ENCODE measurements at regions not wholly inside any gene's neighbourhood (a gene's known extent, or its start where the extent isn't known, plus 50 kb on each side); places are given as distances from the start of the nearest gene placed in this dataset.

DNA sequence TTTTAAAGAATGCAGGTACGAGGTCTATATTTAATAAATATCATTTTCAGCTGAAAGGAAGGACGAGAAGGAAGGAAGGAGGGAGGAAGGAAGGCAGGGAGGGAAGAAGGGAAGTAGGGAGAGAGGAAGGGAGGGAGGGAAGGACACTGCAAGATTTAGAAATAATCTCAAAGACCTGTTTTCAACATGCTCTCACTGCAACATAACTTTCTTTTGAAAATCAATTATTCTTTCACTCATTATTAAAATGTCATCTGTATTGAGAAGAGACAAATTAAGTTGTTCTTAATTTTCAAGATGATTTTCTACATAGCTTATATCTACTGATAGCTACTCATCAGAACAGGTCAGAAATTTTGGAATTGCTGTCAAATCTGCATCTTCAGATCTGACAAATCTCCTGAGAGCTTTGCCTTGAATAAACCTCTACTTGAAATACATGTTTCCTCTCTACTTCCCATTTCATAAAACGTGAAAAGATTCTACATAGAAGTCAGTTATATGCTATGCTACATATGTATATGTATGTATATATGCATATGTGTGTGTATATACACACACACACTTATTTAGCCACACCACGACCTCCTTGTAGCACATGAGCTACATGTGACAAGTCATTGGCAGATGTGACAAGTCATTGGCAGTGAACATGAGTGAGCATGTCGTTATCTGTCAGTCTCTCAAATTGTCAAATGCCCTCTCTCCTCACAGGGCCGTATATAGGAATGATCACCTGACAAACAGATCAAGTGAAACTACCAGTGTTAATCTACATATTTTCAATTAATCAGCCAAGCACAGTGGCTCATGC, 241.6 kb downstream of the LY86 start:
- TF ChIP-seq, protein P1, sequence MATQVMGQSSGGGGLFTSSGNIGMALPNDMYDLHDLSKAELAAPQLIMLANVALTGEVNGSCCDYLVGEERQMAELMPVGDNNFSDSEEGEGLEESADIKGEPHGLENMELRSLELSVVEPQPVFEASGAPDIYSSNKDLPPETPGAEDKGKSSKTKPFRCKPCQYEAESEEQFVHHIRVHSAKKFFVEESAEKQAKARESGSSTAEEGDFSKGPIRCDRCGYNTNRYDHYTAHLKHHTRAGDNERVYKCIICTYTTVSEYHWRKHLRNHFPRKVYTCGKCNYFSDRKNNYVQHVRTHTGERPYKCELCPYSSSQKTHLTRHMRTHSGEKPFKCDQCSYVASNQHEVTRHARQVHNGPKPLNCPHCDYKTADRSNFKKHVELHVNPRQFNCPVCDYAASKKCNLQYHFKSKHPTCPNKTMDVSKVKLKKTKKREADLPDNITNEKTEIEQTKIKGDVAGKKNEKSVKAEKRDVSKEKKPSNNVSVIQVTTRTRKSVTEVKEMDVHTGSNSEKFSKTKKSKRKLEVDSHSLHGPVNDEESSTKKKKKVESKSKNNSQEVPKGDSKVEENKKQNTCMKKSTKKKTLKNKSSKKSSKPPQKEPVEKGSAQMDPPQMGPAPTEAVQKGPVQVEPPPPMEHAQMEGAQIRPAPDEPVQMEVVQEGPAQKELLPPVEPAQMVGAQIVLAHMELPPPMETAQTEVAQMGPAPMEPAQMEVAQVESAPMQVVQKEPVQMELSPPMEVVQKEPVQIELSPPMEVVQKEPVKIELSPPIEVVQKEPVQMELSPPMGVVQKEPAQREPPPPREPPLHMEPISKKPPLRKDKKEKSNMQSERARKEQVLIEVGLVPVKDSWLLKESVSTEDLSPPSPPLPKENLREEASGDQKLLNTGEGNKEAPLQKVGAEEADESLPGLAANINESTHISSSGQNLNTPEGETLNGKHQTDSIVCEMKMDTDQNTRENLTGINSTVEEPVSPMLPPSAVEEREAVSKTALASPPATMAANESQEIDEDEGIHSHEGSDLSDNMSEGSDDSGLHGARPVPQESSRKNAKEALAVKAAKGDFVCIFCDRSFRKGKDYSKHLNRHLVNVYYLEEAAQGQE (IDR thresholded peaks at IDR 0.05; ENCODE audit: insufficient read depth in 1 of 2, low read depth in 2 of 2, low read length in 2 of 2) = no peak
- TF ChIP-seq FOXP2 (optimal IDR thresholded peaks at IDR 0.05; ENCODE audit: borderline replicate concordance, extremely low read depth, extremely low read length, insufficient read depth) (no peak), TAF1 (IDR thresholded peaks at IDR 0.05; ENCODE audit: borderline replicate concordance, insufficient read depth, low read length) (no peak), SIN3A (IDR thresholded peaks at IDR 0.05; ENCODE audit: borderline replicate concordance, insufficient read depth, low read length) (no peak), POLR2AphosphoS5 (IDR thresholded peaks at IDR 0.05; ENCODE audit: low read depth, low read length) (no peak)

DNA sequence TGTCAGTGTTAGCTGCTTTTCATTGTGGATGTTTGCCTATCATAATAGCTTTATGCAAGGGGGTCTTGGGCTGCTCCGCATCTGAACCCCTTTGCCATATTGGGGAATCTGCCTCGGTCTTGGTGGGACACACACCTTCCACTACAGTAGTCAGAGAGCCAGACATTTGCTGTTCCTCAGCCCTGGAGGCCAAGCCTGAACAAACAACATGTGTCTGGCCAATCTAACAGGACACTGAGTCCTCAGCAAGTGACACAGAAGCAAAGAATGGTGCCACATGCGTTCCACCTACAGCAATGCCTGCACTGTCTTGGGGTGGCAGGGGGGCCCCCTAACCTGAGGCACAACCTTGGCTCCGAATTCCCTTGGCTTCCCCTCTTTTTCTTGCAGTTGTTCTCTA, 243.9 kb downstream of the LY86 start:
- no peak for TF ChIP-seq FOXP2 (optimal IDR thresholded peaks at IDR 0.05; ENCODE audit: borderline replicate concordance, extremely low read depth, extremely low read length, insufficient read depth)
- TF ChIP-seq TAF1 (IDR thresholded peaks at IDR 0.05; ENCODE audit: borderline replicate concordance, insufficient read depth, low read length) = no peak

- no peak for TF ChIP-seq POLR2AphosphoS5 (IDR thresholded peaks at IDR 0.05; ENCODE audit: low read depth, low read length)
- TF ChIP-seq, protein P1 (IDR thresholded peaks at IDR 0.05; ENCODE audit: insufficient read depth in 1 of 2, low read depth in 2 of 2, low read length in 2 of 2) = no peak
- TF ChIP-seq FOXP2 (optimal IDR thresholded peaks at IDR 0.05; ENCODE audit: borderline replicate concordance, extremely low read depth, extremely low read length, insufficient read depth) = no peak
- no peak for TF ChIP-seq SIN3A (IDR thresholded peaks at IDR 0.05; ENCODE audit: borderline replicate concordance, insufficient read depth, low read length)
- TF ChIP-seq TAF1 (IDR thresholded peaks at IDR 0.05; ENCODE audit: borderline replicate concordance, insufficient read depth, low read length) = no peak
These were observed 246.1 kb downstream of the LY86 start for GRCh38 chr6:6834356-6835222.

GRCh38 chr6:6835223-6835503, 246.6 kb downstream of the LY86 start:
- TF ChIP-seq, protein P1 (IDR thresholded peaks at IDR 0.05; ENCODE audit: insufficient read depth in 1 of 2, low read depth in 2 of 2, low read length in 2 of 2) = no peak
- TF ChIP-seq TAF1 (IDR thresholded peaks at IDR 0.05; ENCODE audit: borderline replicate concordance, insufficient read depth, low read length) = no peak
- TF ChIP-seq POLR2AphosphoS5 (IDR thresholded peaks at IDR 0.05; ENCODE audit: low read depth, low read length) = no peak
- TF ChIP-seq FOXP2 (optimal IDR thresholded peaks at IDR 0.05; ENCODE audit: borderline replicate concordance, extremely low read depth, extremely low read length, insufficient read depth) = no peak
- TF ChIP-seq SIN3A (IDR thresholded peaks at IDR 0.05; ENCODE audit: borderline replicate concordance, insufficient read depth, low read length) = no peak

DNA sequence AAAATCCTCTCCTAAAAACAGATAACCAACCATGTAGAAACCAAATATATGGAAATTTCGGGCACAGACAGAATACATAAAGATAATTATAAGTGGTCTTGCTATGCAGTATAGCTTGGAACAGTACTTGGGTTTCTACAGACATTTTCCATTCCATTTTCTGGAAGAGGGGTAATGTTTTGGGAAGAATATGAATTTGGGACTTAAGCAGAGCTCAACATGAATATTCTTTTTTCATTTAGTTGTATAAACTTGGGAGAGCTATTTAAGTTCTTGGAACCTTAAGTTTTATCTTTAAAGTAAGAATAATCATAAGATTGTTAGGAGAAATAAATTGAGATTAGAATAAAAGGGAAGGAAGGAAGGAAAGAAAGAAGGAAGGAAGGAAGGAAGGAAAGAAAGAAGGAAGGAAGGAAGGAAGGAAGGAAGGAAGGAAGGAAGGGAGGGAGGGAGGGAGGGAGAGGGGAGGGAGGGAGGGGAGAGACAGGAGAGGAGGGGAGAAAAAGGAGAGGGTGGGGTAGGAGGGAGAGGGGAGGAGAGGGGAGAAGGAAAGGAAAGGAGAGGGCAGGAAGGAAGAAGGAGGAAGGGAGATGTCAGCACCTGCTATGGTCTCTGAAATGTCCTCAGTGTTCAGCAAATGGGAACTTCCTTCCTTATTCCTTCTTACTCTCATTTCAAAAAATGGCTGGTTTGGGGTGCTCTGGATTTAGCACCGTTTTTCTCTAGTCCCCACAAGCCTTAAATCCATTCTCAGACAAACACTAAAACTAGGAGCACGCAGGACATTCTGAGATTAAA, 248.3 kb downstream of the LY86 start:
- TF ChIP-seq, protein P1 (IDR thresholded peaks at IDR 0.05; ENCODE audit: insufficient read depth in 1 of 2, low read depth in 2 of 2, low read length in 2 of 2) = no peak
- TF ChIP-seq FOXP2 (optimal IDR thresholded peaks at IDR 0.05; ENCODE audit: borderline replicate concordance, extremely low read depth, extremely low read length, insufficient read depth) (no peak), TAF1 (IDR thresholded peaks at IDR 0.05; ENCODE audit: borderline replicate concordance, insufficient read depth, low read length) (no peak)
